ENCODE measurements at regions not wholly inside any gene's neighbourhood (a gene's known extent, or its start where the extent isn't known, plus 50 kb on each side); places are given as distances from the start of the nearest gene placed in this dataset.

DNA sequence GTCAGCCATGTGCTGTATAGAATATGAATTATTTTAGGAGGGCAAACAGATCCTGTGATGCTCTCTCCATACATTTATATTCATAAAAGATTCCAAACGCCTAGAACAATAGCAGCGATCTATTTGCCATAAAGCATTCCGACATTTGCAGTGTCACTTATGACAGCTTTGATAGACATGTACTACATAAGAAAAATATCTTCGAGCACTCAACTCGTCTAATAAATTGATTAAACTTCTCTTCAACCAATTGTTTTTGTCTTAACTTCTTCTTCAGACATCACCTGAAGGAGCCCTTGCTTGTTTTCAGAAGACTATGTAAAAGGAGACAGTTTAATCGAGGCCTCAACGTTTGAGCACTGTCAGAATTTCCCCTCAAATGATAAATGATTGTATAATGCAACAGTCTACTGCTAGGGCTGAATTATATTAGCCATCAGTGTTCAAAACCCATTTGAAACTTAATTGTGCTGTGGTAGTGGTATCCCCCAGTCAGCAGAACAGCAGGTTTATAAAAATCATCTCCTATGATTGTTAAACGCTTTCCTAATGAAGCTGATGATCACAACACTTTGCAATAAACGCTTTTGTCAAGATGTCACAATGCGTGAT, 158.0 kb upstream of the MGMT start:
- no peak overlapping the region for H3K27ac ChIP-seq (ENCODE audit: insufficient read depth, low read length, poor library complexity, severe bottlenecking)
- no peaks in the 10 kb centered on the region for H3K36me3 ChIP-seq (ENCODE audit: control insufficient read depth, insufficient read depth, low read length)
- no peaks in the 10 kb centered on the region for H3K27me3 ChIP-seq (replicated peaks; ENCODE audit: control insufficient read depth, insufficient read depth, low read length, poor library complexity, severe bottlenecking)
- H3K4me1 ChIP-seq (ENCODE audit: control insufficient read depth, insufficient read depth, low read length, poor library complexity, severe bottlenecking), result no peaks in the 10 kb centered on the region
- H3K9me3 ChIP-seq (ENCODE audit: control insufficient read depth, low read length), result no peaks in the 10 kb centered on the region
- DNase-seq, result no peak
- H3K4me3 ChIP-seq (ENCODE audit: insufficient read depth, low read depth, low read length, poor library complexity, severe bottlenecking), result no peak overlapping the region

DNA sequence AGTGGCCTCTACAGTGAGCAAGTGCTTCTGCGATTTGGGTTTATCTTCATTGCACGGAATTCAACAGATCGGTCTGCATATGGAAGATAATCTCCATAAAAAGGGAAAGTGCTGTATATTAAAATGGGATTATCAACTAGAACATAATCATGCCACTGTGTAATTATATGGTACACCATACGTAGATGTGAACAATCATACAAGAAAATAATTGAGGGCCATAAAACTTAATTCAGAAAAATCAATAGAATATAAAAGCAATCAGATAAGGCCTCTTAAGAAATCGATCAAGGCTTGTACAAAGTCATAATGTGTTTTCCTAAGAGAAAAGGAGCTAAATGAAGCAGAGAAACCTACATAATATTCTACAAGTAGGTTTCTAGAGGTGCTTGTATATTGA, 157.5 kb upstream of the MGMT start:
- Histone ChIP-seq H3K27me3 (replicated peaks; ENCODE audit: control insufficient read depth, insufficient read depth, low read length, poor library complexity, severe bottlenecking) (no peaks in the 10 kb centered on the region), H3K9me3 (ENCODE audit: control insufficient read depth, low read length) (no peaks in the 10 kb centered on the region), H3K27ac (ENCODE audit: insufficient read depth, low read length, poor library complexity, severe bottlenecking) (no peak overlapping the region), H3K36me3 (ENCODE audit: control insufficient read depth, insufficient read depth, low read length) (no peaks in the 10 kb centered on the region), H3K4me1 (ENCODE audit: control insufficient read depth, insufficient read depth, low read length, poor library complexity, severe bottlenecking) (no peaks in the 10 kb centered on the region), H3K4me3 (ENCODE audit: insufficient read depth, low read depth, low read length, poor library complexity, severe bottlenecking) (no peak overlapping the region)
- no peak for DNase-seq

GRCh38 chr10:129310881-129311280, 156.2 kb upstream of the MGMT start:
- no peak overlapping the region for H3K27ac ChIP-seq (ENCODE audit: insufficient read depth, low read length, poor library complexity, severe bottlenecking)
- H3K4me1 ChIP-seq (ENCODE audit: control insufficient read depth, insufficient read depth, low read length, poor library complexity, severe bottlenecking), result no peaks in the 10 kb centered on the region
- DNase-seq, result no peak
- no peaks in the 10 kb centered on the region for H3K27me3 ChIP-seq (replicated peaks; ENCODE audit: control insufficient read depth, insufficient read depth, low read length, poor library complexity, severe bottlenecking)
- no peak overlapping the region for H3K4me3 ChIP-seq (ENCODE audit: insufficient read depth, low read depth, low read length, poor library complexity, severe bottlenecking)
- no peaks in the 10 kb centered on the region for H3K9me3 ChIP-seq (ENCODE audit: control insufficient read depth, low read length)
- H3K36me3 ChIP-seq (ENCODE audit: control insufficient read depth, insufficient read depth, low read length), result no peaks in the 10 kb centered on the region

DNA sequence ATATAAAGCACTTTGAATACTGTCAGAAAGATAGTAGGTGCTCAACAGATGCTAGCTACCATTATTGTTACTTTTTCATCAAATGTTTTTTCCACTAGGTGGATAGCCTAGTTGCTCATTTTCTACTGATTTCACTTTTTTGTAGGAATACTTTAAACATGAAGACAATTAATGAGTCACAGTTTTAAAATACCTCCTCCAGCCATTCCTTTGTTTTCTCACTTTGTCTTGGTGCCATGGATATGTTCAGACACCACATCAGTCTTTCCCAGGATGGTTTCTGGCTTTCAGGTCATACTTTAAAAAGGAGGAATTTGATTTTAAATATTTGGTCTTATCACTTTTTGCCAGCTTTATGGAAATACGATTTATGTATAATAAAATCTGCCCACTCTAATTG, 147.1 kb upstream of the MGMT start:
- Histone ChIP-seq H3K27ac (ENCODE audit: insufficient read depth, low read length, poor library complexity, severe bottlenecking) (no peak overlapping the region), H3K9me3 (ENCODE audit: control insufficient read depth, low read length) (no peaks in the 10 kb centered on the region), H3K4me3 (ENCODE audit: insufficient read depth, low read depth, low read length, poor library complexity, severe bottlenecking) (no peak overlapping the region), H3K36me3 (ENCODE audit: control insufficient read depth, insufficient read depth, low read length) (no peaks in the 10 kb centered on the region), H3K4me1 (ENCODE audit: control insufficient read depth, insufficient read depth, low read length, poor library complexity, severe bottlenecking) (no peaks in the 10 kb centered on the region), H3K27me3 (replicated peaks; ENCODE audit: control insufficient read depth, insufficient read depth, low read length, poor library complexity, severe bottlenecking) (no peaks in the 10 kb centered on the region)
- no peak for DNase-seq

- no peak for DNase-seq
- Histone ChIP-seq H3K4me3 (ENCODE audit: insufficient read depth, low read depth, low read length, poor library complexity, severe bottlenecking) (no peak overlapping the region), H3K9me3 (ENCODE audit: control insufficient read depth, low read length) (no peaks in the 10 kb centered on the region), H3K4me1 (ENCODE audit: control insufficient read depth, insufficient read depth, low read length, poor library complexity, severe bottlenecking) (no peaks in the 10 kb centered on the region), H3K27me3 (replicated peaks; ENCODE audit: control insufficient read depth, insufficient read depth, low read length, poor library complexity, severe bottlenecking) (no peaks in the 10 kb centered on the region), H3K36me3 (ENCODE audit: control insufficient read depth, insufficient read depth, low read length) (no peaks in the 10 kb centered on the region), H3K27ac (ENCODE audit: insufficient read depth, low read length, poor library complexity, severe bottlenecking) (no peak overlapping the region)
Measured at GRCh38 chr10:129320340-129320739, 146.7 kb upstream of the MGMT start.

DNA sequence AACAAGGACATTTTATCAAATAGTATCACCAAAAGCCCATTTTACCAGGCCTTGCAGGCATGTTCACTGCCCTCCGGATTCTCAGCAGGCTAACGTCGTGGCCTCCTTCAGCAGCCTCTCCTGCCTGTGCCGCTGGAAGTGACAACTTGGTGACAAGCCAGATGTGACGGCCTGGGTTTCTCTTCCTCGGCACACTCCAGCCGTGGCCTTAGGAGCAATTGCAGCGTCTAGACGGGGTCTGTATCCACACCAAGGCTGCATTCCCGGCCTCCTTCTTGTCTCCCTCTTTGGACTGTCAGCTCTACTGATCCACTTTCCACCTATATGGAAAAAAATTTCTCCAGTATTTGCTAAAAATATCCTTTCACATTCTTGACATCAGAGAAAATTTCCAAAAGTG, 145.3 kb upstream of the MGMT start:
- Histone ChIP-seq H3K4me1 (ENCODE audit: control insufficient read depth, insufficient read depth, low read length, poor library complexity, severe bottlenecking) (no peaks in the 10 kb centered on the region), H3K27ac (ENCODE audit: insufficient read depth, low read length, poor library complexity, severe bottlenecking) (no peak overlapping the region), H3K36me3 (ENCODE audit: control insufficient read depth, insufficient read depth, low read length) (no peaks in the 10 kb centered on the region), H3K4me3 (ENCODE audit: insufficient read depth, low read depth, low read length, poor library complexity, severe bottlenecking) (no peak overlapping the region), H3K27me3 (replicated peaks; ENCODE audit: control insufficient read depth, insufficient read depth, low read length, poor library complexity, severe bottlenecking) (no peaks in the 10 kb centered on the region), H3K9me3 (ENCODE audit: control insufficient read depth, low read length) (no peaks in the 10 kb centered on the region)
- no peak for DNase-seq

- Histone ChIP-seq H3K36me3 (ENCODE audit: control insufficient read depth, insufficient read depth, low read length) (no peaks in the 10 kb centered on the region), H3K4me1 (ENCODE audit: control insufficient read depth, insufficient read depth, low read length, poor library complexity, severe bottlenecking) (no peaks in the 10 kb centered on the region), H3K4me3 (ENCODE audit: insufficient read depth, low read depth, low read length, poor library complexity, severe bottlenecking) (no peak overlapping the region), H3K9me3 (ENCODE audit: control insufficient read depth, low read length) (no peaks in the 10 kb centered on the region), H3K27me3 (replicated peaks; ENCODE audit: control insufficient read depth, insufficient read depth, low read length, poor library complexity, severe bottlenecking) (no peaks in the 10 kb centered on the region), H3K27ac (ENCODE audit: insufficient read depth, low read length, poor library complexity, severe bottlenecking) (no peak overlapping the region)
- DNase-seq, result no peak
Measured at GRCh38 chr10:129322933-129323820, 143.9 kb upstream of the MGMT start.

GRCh38 chr10:129323879-129324278, 143.2 kb upstream of the MGMT start:
- Histone ChIP-seq H3K27me3 (replicated peaks; ENCODE audit: control insufficient read depth, insufficient read depth, low read length, poor library complexity, severe bottlenecking) (no peaks in the 10 kb centered on the region), H3K27ac (ENCODE audit: insufficient read depth, low read length, poor library complexity, severe bottlenecking) (no peak overlapping the region), H3K4me3 (ENCODE audit: insufficient read depth, low read depth, low read length, poor library complexity, severe bottlenecking) (no peak overlapping the region), H3K36me3 (ENCODE audit: control insufficient read depth, insufficient read depth, low read length) (no peaks in the 10 kb centered on the region), H3K9me3 (ENCODE audit: control insufficient read depth, low read length) (no peaks in the 10 kb centered on the region), H3K4me1 (ENCODE audit: control insufficient read depth, insufficient read depth, low read length, poor library complexity, severe bottlenecking) (no peaks in the 10 kb centered on the region)
- no peak for DNase-seq

- no peaks in the 10 kb centered on the region for H3K27me3 ChIP-seq (replicated peaks; ENCODE audit: control insufficient read depth, insufficient read depth, low read length, poor library complexity, severe bottlenecking)
- DNase-seq, result no peak
- H3K4me1 ChIP-seq (ENCODE audit: control insufficient read depth, insufficient read depth, low read length, poor library complexity, severe bottlenecking), result no peaks in the 10 kb centered on the region
- no peak overlapping the region for H3K27ac ChIP-seq (ENCODE audit: insufficient read depth, low read length, poor library complexity, severe bottlenecking)
- no peak overlapping the region for H3K4me3 ChIP-seq (ENCODE audit: insufficient read depth, low read depth, low read length, poor library complexity, severe bottlenecking)
- no peaks in the 10 kb centered on the region for H3K36me3 ChIP-seq (ENCODE audit: control insufficient read depth, insufficient read depth, low read length)
- H3K9me3 ChIP-seq (ENCODE audit: control insufficient read depth, low read length), result no peaks in the 10 kb centered on the region
Measured at GRCh38 chr10:129325893-129326292, 141.1 kb upstream of the MGMT start.

GRCh38 chr10:129328546-129328945, 138.5 kb upstream of the MGMT start:
- Histone ChIP-seq H3K36me3 (ENCODE audit: control insufficient read depth, insufficient read depth, low read length) (no peaks in the 10 kb centered on the region), H3K27me3 (replicated peaks; ENCODE audit: control insufficient read depth, insufficient read depth, low read length, poor library complexity, severe bottlenecking) (no peaks in the 10 kb centered on the region), H3K27ac (ENCODE audit: insufficient read depth, low read length, poor library complexity, severe bottlenecking) (no peak overlapping the region), H3K4me1 (ENCODE audit: control insufficient read depth, insufficient read depth, low read length, poor library complexity, severe bottlenecking) (no peaks in the 10 kb centered on the region), H3K9me3 (ENCODE audit: control insufficient read depth, low read length) (no peaks in the 10 kb centered on the region), H3K4me3 (ENCODE audit: insufficient read depth, low read depth, low read length, poor library complexity, severe bottlenecking) (no peak overlapping the region)
- DNase-seq, result no peak
